ENCODE measurements at regions not wholly inside any gene's neighbourhood (a gene's known extent, or its start where the extent isn't known, plus 50 kb on each side); places are given as distances from the start of the nearest gene placed in this dataset.
A peak's percentile ranks its signal among the peaks of the same experiment; 100 is the strongest.

- no peak for DNase-seq
These were observed 242.9 kb downstream of the TBX18 start for GRCh38 chr6:84521511-84521910.

GRCh38 chr6:84517741-84518530, 246.5 kb downstream of the TBX18 start:
- no peak for DNase-seq

- DNase-seq = no peak
These were observed 248.2 kb downstream of the TBX18 start for GRCh38 chr6:84516154-84516553.

GRCh38 chr6:84515067-84515466, 249.3 kb downstream of the TBX18 start:
- DNase-seq = no peak

GRCh38 chr6:84514089-84514971, 250.1 kb downstream of the TBX18 start:
- DNase-seq = peak; percentile 7

- DNase-seq = no peak
These were observed 252.0 kb downstream of the TBX18 start for GRCh38 chr6:84512391-84512790.

- no peak for DNase-seq
These were observed 252.5 kb downstream of the TBX18 start for GRCh38 chr6:84511929-84512328.

- DNase-seq = no peak
These were observed 255.4 kb downstream of the TBX18 start for GRCh38 chr6:84508981-84509380.

- DNase-seq = no peak
These were observed 256.1 kb downstream of the TBX18 start for GRCh38 chr6:84508334-84508733.

GRCh38 chr6:84504025-84504424, 260.4 kb downstream of the TBX18 start:
- DNase-seq = no peak

GRCh38 chr6:84501315-84501714, 263.1 kb downstream of the TBX18 start:
- DNase-seq = no peak

GRCh38 chr6:84500726-84501125, 263.7 kb downstream of the TBX18 start:
- no peak for DNase-seq

GRCh38 chr6:84498905-84499304, 265.5 kb downstream of the TBX18 start:
- no peak for DNase-seq

- DNase-seq = no peak
These were observed 265.1 kb upstream of the CEP162 start for GRCh38 chr6:84492241-84493165.

GRCh38 chr6:84489598-84489997, 262.2 kb upstream of the CEP162 start:
- no peak for DNase-seq

GRCh38 chr6:84486526-84486925, 259.1 kb upstream of the CEP162 start:
- DNase-seq = no peak

- DNase-seq = no peak
These were observed 241.7 kb upstream of the CEP162 start for GRCh38 chr6:84469144-84469543.

GRCh38 chr6:84467296-84467695, 239.9 kb upstream of the CEP162 start:
- no peak for DNase-seq

- DNase-seq = no peak
These were observed 239.1 kb upstream of the CEP162 start for GRCh38 chr6:84466511-84466910.

GRCh38 chr6:84464471-84464870, 237.0 kb upstream of the CEP162 start:
- DNase-seq = no peak

- no peak for DNase-seq
These were observed 235.3 kb upstream of the CEP162 start for GRCh38 chr6:84462698-84463097.

GRCh38 chr6:84461461-84461860, 234.0 kb upstream of the CEP162 start:
- DNase-seq = no peak

GRCh38 chr6:84460491-84460890, 233.0 kb upstream of the CEP162 start:
- no peak for DNase-seq

Data from NCI-H1436 (cell line).